GM12878 (cell line): ENCODE measurements at regions not wholly inside any gene's neighbourhood (a gene's known extent, or its start where the extent isn't known, plus 50 kb on each side); places are given as distances from the start of the nearest gene placed in this dataset.

Experiments
- ATAC-seq: fragments of 200-7000 bp; cut with Tn5 transposase; 3 replicates; pipeline ENCODE4 v1.9.1; 2020; ENCODE audit warnings: mild to moderate bottlenecking, moderate library complexity
- BruUV-seq: library from RNA; stranded (reverse); fragments of 400-500 nt; replicated peaks from 2 replicates; lab custom pipeline; 2021; lab: Mats Ljungman, UMichigan
- CTCF ChIA-PET: fragments of 300-600 bp; sonication (Branson Sonifier 250); formaldehyde crosslinking; extraction: SDS; loops from one replicate; lab custom pipeline; 2021; ENCODE audit warnings: inconsistent platforms; lab: Yijun Ruan, JAX
- POLR2A ChIA-PET: fragments of 350-600 bp; formaldehyde crosslinking; extraction: SDS; loops from one replicate; lab custom pipeline; 2021; ENCODE audit warnings: inconsistent platforms; lab: Charles Lee
- RAD21 ChIA-PET: fragments of 300-600 bp; sonication (Branson Sonifier 250); formaldehyde crosslinking; loops from one replicate; lab custom pipeline; 2023; ENCODE audit warnings: antibody characterized with exemption; ENCODE audit not compliant: unreplicated experiment; lab: Charles Lee
- SMC1A ChIA-PET: fragments of 300-600 bp; sonication (Branson Sonifier 250); formaldehyde crosslinking; loops from one replicate; lab custom pipeline; 2023; ENCODE audit not compliant: unreplicated experiment, uncharacterized antibody; lab: Charles Lee
- DNase-seq: peaks from one replicate; pipeline ENCODE4 v3.0.0-alpha.2; 2011; ENCODE audit warnings: low read depth, low spot score
- FAIRE-seq: peaks from 3 replicates; lab custom pipeline; 2011; peaks lifted over from hg19 to GRCh38; lab: Jason Lieb, UNC
- H2AFZ ChIP-seq: 2 replicates; pipeline ENCODE4 v1.6.0; 2011; ENCODE audit warnings: low read depth, low read length, control low read depth; ENCODE audit not compliant: control insufficient read depth
- H3K27ac ChIP-seq: 2 replicates; pipeline ENCODE4 v1.5.1; 2011; ENCODE audit warnings: control low read depth; ENCODE audit not compliant: control insufficient read depth, insufficient read depth
- H3K27me3 ChIP-seq, 2 experiments: replicated peaks in 1 of 2; 2 replicates each; pipeline versions ENCODE4 v1.6.0 to v1.6.1; 2011; ENCODE audit warnings: low read length in 1 of 2; ENCODE audit not compliant: control insufficient read depth in 2 of 2, insufficient read depth in 2 of 2
- H3K36me3 ChIP-seq, 2 experiments: 2 replicates each; pipeline ENCODE4 v1.5.1; 2011; ENCODE audit warnings: low read length in 1 of 2; ENCODE audit not compliant: control insufficient read depth in 2 of 2, insufficient read depth in 2 of 2
- H3K4me1 ChIP-seq: 2 replicates; pipeline ENCODE4 v1.6.1; 2011; ENCODE audit warnings: mild to moderate bottlenecking, low read length, moderate library complexity, mixed read lengths; ENCODE audit not compliant: control insufficient read depth, insufficient read depth
- H3K4me2 ChIP-seq: 2 replicates; pipeline ENCODE4 v1.6.0; 2011; ENCODE audit warnings: control low read depth; ENCODE audit not compliant: control insufficient read depth, insufficient read depth
- H3K4me3 ChIP-seq: fragments of 200-600 bp; sonication (generic); 2 replicates; pipeline ENCODE4 v1.5.1; 2016
- H3K79me2 ChIP-seq: 2 replicates; pipeline ENCODE4 v1.6.0; 2011; ENCODE audit warnings: low read length; ENCODE audit not compliant: control insufficient read depth, insufficient read depth
- H3K9ac ChIP-seq: 2 replicates; pipeline ENCODE4 v1.8.0; 2011; ENCODE audit warnings: low read length, control low read depth, mixed read lengths; ENCODE audit not compliant: control insufficient read depth, insufficient read depth
- H3K9me3 ChIP-seq: replicated peaks from 3 replicates; pipeline ENCODE4 v1.5.1; 2011; ENCODE audit warnings: mild to moderate bottlenecking, low read length; ENCODE audit not compliant: control insufficient read depth, insufficient read depth
- H4K20me1 ChIP-seq: 2 replicates; pipeline ENCODE4 v1.6.0; 2011; ENCODE audit not compliant: control insufficient read depth, insufficient read depth
- HDGF ChIP-seq: fragments of 450-650 bp; IDR thresholded peaks from 2 replicates; pipeline ENCODE4 v1.6.1; 2016; ENCODE audit warnings: antibody characterized with exemption
- JUND ChIP-seq: IDR thresholded peaks from 2 replicates; pipeline ENCODE4 v1.6.1; 2012; ENCODE audit warnings: low read depth, mild to moderate bottlenecking, low read length, improper control_type of control experiment, moderate library complexity
- SMARCA5 ChIP-seq: fragments of 450-650 bp; IDR thresholded peaks from 2 replicates; pipeline ENCODE4 v1.6.1; 2017; ENCODE audit warnings: mild to moderate bottlenecking
- WGBS: methylation state at CpG from one replicate; pipeline ENCODE4 v1.1.6; 2016; ENCODE audit warnings: low lambda C conversion rate; ENCODE audit not compliant: insufficient replicate concordance, insufficient coverage; ENCODE audit errors: missing lambda C conversion rate; 5-methylcytosine and 5-hydroxymethylcytosine counted together
- in situ Hi-C: fragments of 300-500 bp; cut with MboI; formaldehyde crosslinking; loops from 9 replicates; pipeline ENCODE4 v1.14.3; 2018; ENCODE audit warnings: mixed read lengths
- intact Hi-C: fragments of 100-400 bp; cut with micrococcal nuclease; formaldehyde crosslinking; loops from one replicate; pipeline ENCODE4 v1.14.2; 2022; ENCODE audit not compliant: unreplicated experiment
- TF ChIP-seq, protein P1 (sequence below): fragments of 450-650 bp; IDR thresholded peaks from 2 replicates; pipeline ENCODE4 v1.6.1; 2018; ENCODE audit warnings: borderline replicate concordance, mild to moderate bottlenecking; ENCODE audit not compliant: partially characterized antibody

DNA sequence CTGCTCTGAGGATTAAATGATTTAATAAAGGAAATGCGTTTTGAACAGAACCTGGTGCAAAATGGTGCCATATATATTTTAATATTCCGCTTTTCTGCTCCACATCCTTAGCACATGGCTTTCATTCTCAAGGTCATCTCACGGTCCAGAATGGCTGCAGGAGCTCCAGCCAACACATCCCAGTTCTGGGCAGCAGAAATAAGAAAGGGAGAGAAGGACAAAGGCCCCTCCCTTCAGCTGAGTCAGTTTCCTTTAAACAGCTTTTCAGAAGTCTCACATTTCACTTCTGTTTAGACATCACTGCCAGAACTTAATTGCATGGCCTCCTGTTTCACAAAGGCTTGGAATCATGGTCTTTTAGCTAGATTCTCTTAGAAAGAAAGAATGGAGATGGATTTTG is 75.2 kb upstream of the LRRN2 start:
- SMC1A ChIA-PET: interaction anchor here (1.0 to 4.7 kb wide), 5 partner anchors 15 to 192 kb away, joined by 3 to 85 read pairs (median 6); no protein-coding TSS in a partner anchor
- FAIRE-seq (no peak), ATAC-seq (no peak), DNase-seq (no peak)
- no peaks in the 10 kb centered on the region; the same call in 2 of the 3 replicates for H3K9me3 ChIP-seq
- 12% methylated on average over 3 of the region's 3 CpGs for WGBS
- H3K4me2 ChIP-seq: no peak overlapping the region
- no peak overlapping the region for H3K9ac ChIP-seq
- POLR2A ChIA-PET: no interaction called here
- H2AFZ ChIP-seq: no peak overlapping the region
- TF ChIP-seq, protein P1, sequence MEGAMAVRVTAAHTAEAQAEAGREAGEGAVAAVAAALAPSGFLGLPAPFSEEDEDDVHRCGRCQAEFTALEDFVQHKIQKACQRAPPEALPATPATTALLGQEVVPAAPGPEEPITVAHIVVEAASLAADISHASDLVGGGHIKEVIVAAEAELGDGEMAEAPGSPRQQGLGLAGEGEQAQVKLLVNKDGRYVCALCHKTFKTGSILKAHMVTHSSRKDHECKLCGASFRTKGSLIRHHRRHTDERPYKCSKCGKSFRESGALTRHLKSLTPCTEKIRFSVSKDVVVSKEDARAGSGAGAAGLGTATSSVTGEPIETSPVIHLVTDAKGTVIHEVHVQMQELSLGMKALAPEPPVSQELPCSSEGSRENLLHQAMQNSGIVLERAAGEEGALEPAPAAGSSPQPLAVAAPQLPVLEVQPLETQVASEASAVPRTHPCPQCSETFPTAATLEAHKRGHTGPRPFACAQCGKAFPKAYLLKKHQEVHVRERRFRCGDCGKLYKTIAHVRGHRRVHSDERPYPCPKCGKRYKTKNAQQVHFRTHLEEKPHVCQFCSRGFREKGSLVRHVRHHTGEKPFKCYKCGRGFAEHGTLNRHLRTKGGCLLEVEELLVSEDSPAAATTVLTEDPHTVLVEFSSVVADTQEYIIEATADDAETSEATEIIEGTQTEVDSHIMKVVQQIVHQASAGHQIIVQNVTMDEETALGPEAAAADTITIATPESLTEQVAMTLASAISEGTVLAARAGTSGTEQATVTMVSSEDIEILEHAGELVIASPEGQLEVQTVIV: no peak
- no peak for TF ChIP-seq HDGF
- TF ChIP-seq SMARCA5: no peak
- TF ChIP-seq JUND: no peak
- intact Hi-C loops: no loop called here
- no peaks in the 10 kb centered on the region for H3K36me3 ChIP-seq
- H3K79me2 ChIP-seq: no peaks in the 10 kb centered on the region
- H4K20me1 ChIP-seq: no peaks in the 10 kb centered on the region
- H3K27me3 ChIP-seq: peaks cover 0 to 5% of the 10 kb centered on the region in 2 experiments; a peak in 2 of 4 replicates
- RAD21 ChIA-PET: interaction anchor here (0.7 to 2.6 kb wide), 5 partner anchors 11 to 230 kb away, joined by 3 to 13 read pairs (median 4); no protein-coding TSS in a partner anchor
- in situ Hi-C loops: loop anchor here (5.0 kb wide), 1 partner anchor 193 kb away; no protein-coding TSS in a partner anchor
- no TSS peak for BruUV-seq
- H3K4me3 ChIP-seq: no peak overlapping the region
- CTCF ChIA-PET: interaction anchor here (1.0 to 6.9 kb wide), 8 partner anchors 11 to 194 kb away, joined by 3 to 134 read pairs (median 9); no protein-coding TSS in a partner anchor
- H3K27ac ChIP-seq: no peak overlapping the region
- 0 out of 2 replicates have a peak, but pooled peaks cover 4% of the 10 kb centered on the region for H3K4me1 ChIP-seq
